OCI-LY3 (cell line): ENCODE measurements at regions not wholly inside any gene's neighbourhood (a gene's known extent, or its start where the extent isn't known, plus 50 kb on each side); places are given as distances from the start of the nearest gene placed in this dataset.

Experiments
- H2AFZ ChIP-seq: fragments of 200-600, 300-600 bp; shearing (Covaris generic); 2 replicates; pipeline ENCODE4 v1.6.0; 2014; ENCODE audit warnings: antibody characterized with exemption, low read depth, low read length
- H3K27ac ChIP-seq: fragments of 200-600, 300-600 bp; sonication (generic); 2 replicates; pipeline ENCODE4 v1.5.1; 2014; ENCODE audit warnings: mild to moderate bottlenecking, low read length, moderate library complexity, mixed read lengths
- H3K27me3 ChIP-seq: fragments of 200-600, 300-600 bp; sonication (generic); 2 replicates; pipeline ENCODE4 v1.6.1; 2014; ENCODE audit warnings: low read depth, low read length, mixed read lengths
- H3K36me3 ChIP-seq: fragments of 200-600, 300-600 bp; sonication (generic); replicated peaks from 2 replicates; pipeline ENCODE3; 2014; ENCODE audit warnings: low read depth, low read length, mixed read lengths
- H3K4me1 ChIP-seq: fragments of 300-600, 200-600 bp; sonication (generic); 2 replicates; pipeline ENCODE4 v1.6.1; 2014; ENCODE audit warnings: low read length, mixed read lengths
- H3K4me2 ChIP-seq: fragments of 200-600, 300-600 bp; sonication (generic); 2 replicates; pipeline ENCODE4 v1.6.1; 2014; ENCODE audit warnings: low read length, mixed read lengths
- H3K4me3 ChIP-seq: fragments of 300-600, 200-600 bp; sonication (generic); 2 replicates; pipeline ENCODE4 v1.5.1; 2014; ENCODE audit warnings: antibody characterized with exemption, mild to moderate bottlenecking, low read length, moderate library complexity
- H3K79me2 ChIP-seq: fragments of 300-600, 200-600 bp; shearing (Covaris generic); 2 replicates; pipeline ENCODE4 v1.6.1; 2014; ENCODE audit warnings: mild to moderate bottlenecking, low read length, mixed read lengths
- H3K9ac ChIP-seq: fragments of 300-600, 200-600 bp; shearing (Covaris generic); 2 replicates; pipeline ENCODE4 v1.6.0; 2014; ENCODE audit warnings: mild to moderate bottlenecking, low read length, moderate library complexity
- H3K9me3 ChIP-seq: fragments of 200-600, 300-600 bp; shearing (Covaris generic); 2 replicates; pipeline ENCODE4 v1.6.1; 2014; ENCODE audit warnings: low read length, mixed read lengths; ENCODE audit not compliant: insufficient read depth
- H4K20me1 ChIP-seq: fragments of 200-600, 300-600 bp; sonication (generic); 2 replicates; pipeline ENCODE4 v1.6.1; 2016; ENCODE audit warnings: low read length, mixed read lengths; ENCODE audit not compliant: insufficient read depth
- CTCF ChIP-seq: fragments of 200-600, 300-600 bp; sonication (generic); IDR thresholded peaks from 2 replicates; pipeline ENCODE4 v1.5.1; 2014; ENCODE audit warnings: antibody characterized with exemption, low read length, low read depth
- EZH2phosphoT487 ChIP-seq: fragments of 200-600 bp; shearing (Covaris generic); IDR thresholded peaks from 2 replicates; pipeline ENCODE4 v1.6.1; 2018; ENCODE audit warnings: antibody characterized with exemption, mixed run types, low read depth

- no peak overlapping the region for H3K4me3 ChIP-seq
- H3K9ac ChIP-seq = no peak overlapping the region
- no peaks in the 10 kb centered on the region for H3K79me2 ChIP-seq
- TF ChIP-seq EZH2phosphoT487 (no peak), CTCF (no peak)
- no peak overlapping the region for H3K27ac ChIP-seq
- no peaks in the 10 kb centered on the region for H3K36me3 ChIP-seq
- peaks cover 29% of the 10 kb centered on the region for H3K4me1 ChIP-seq
- no peak overlapping the region for H3K4me2 ChIP-seq
- H3K27me3 ChIP-seq = no peaks in the 10 kb centered on the region
- no peak overlapping the region for H2AFZ ChIP-seq
- H3K9me3 ChIP-seq = no peaks in the 10 kb centered on the region
- no peaks in the 10 kb centered on the region for H4K20me1 ChIP-seq
Measured at GRCh38 chr1:172935062-172935592, 115.6 kb downstream of the TNFSF18 start.

GRCh38 chr1:172936088-172936645, 114.6 kb downstream of the TNFSF18 start:
- Histone ChIP-seq H3K9ac (no peak overlapping the region), H4K20me1 (no peaks in the 10 kb centered on the region), H3K27me3 (no peaks in the 10 kb centered on the region), H3K36me3 (no peaks in the 10 kb centered on the region), H3K9me3 (no peaks in the 10 kb centered on the region), H3K4me1 (peaks cover 29% of the 10 kb centered on the region), H3K27ac (no peak overlapping the region), H3K79me2 (no peaks in the 10 kb centered on the region), H3K4me2 (no peak overlapping the region), H2AFZ (no peak overlapping the region), H3K4me3 (no peak overlapping the region)
- TF ChIP-seq CTCF (no peak), EZH2phosphoT487 (no peak)

- H3K4me3 ChIP-seq = no peak overlapping the region
- H3K4me2 ChIP-seq = no peak overlapping the region
- H3K4me1 ChIP-seq = peaks cover 17% of the 10 kb centered on the region
- H3K79me2 ChIP-seq = no peaks in the 10 kb centered on the region
- H3K9me3 ChIP-seq = no peaks in the 10 kb centered on the region
- no peaks in the 10 kb centered on the region for H3K27me3 ChIP-seq
- H3K9ac ChIP-seq = no peak overlapping the region
- H3K36me3 ChIP-seq = peaks cover 3% of the 10 kb centered on the region
- H2AFZ ChIP-seq = no peak overlapping the region
- TF ChIP-seq EZH2phosphoT487 (no peak), CTCF (no peak)
- no peaks in the 10 kb centered on the region for H4K20me1 ChIP-seq
- no peak overlapping the region for H3K27ac ChIP-seq
Measured at GRCh38 chr1:172938681-172939080, 112.1 kb downstream of the TNFSF18 start.

- Histone ChIP-seq H3K79me2 (no peaks in the 10 kb centered on the region), H3K27ac (no peak overlapping the region), H3K4me2 (no peak overlapping the region; the same call in 1 of the 2 replicates), H3K36me3 (peaks cover 4% of the 10 kb centered on the region), H2AFZ (no peak overlapping the region), H3K9ac (no peak overlapping the region), H3K27me3 (no peaks in the 10 kb centered on the region), H3K4me1 (peaks cover 12% of the 10 kb centered on the region), H4K20me1 (no peaks in the 10 kb centered on the region), H3K9me3 (no peaks in the 10 kb centered on the region), H3K4me3 (no peak overlapping the region)
- TF ChIP-seq CTCF (no peak), EZH2phosphoT487 (no peak)
Measured at GRCh38 chr1:172939475-172939874, 111.3 kb downstream of the TNFSF18 start.
